Lower lobe of right lung (tissue), 2 donors: ENCODE measurements at regions not wholly inside any gene's neighbourhood (a gene's known extent, or its start where the extent isn't known, plus 50 kb on each side); places are given as distances from the start of the nearest gene placed in this dataset.
"Not testable (repeated sequence)": the region's sequence is repeated elsewhere in the genome, so short reads cannot be mapped to it uniquely, and the experiment has no call there.

Experiments used
- ATAC-seq, 2 donors: fragments of 200-7000 bp; cut with Tn5 transposase; one replicate each; pipeline ENCODE4 v1.9.1; 2020 to 2022; ENCODE audit warnings: mild to moderate bottlenecking in 2 of 2, moderate library complexity in 2 of 2
- DNase-seq: peaks from one replicate; pipeline ENCODE4 v3.0.0-alpha.2; 2020
- H3K27ac ChIP-seq: fragments of 200-600 bp; one replicate; pipeline ENCODE4 v1.8.0; 2022
- H3K27me3 ChIP-seq: fragments of 200-600 bp; one replicate; pipeline ENCODE4 v1.8.0; 2022; ENCODE audit warnings: low read depth
- H3K36me3 ChIP-seq: fragments of 200-600 bp; one replicate; pipeline ENCODE4 v1.8.0; 2022; ENCODE audit warnings: mild to moderate bottlenecking
- H3K4me1 ChIP-seq: fragments of 200-600 bp; one replicate; pipeline ENCODE4 v1.8.0; 2022
- H3K4me3 ChIP-seq: fragments of 200-600 bp; one replicate; pipeline ENCODE4 v1.8.0; 2022; ENCODE audit warnings: mild to moderate bottlenecking
- H3K9me3 ChIP-seq: fragments of 200-600 bp; one replicate; pipeline ENCODE4 v1.8.0; 2022
- intact Hi-C: fragments of 100-400 bp; cut with DNase I; formaldehyde crosslinking; loops from one replicate; pipeline ENCODE4 v1.11.0; 2022
- TF ChIP-seq, protein P1 (sequence below): fragments of 200-600 bp; IDR thresholded peaks from one replicate; pipeline ENCODE4 v1.8.0; 2022; ENCODE audit warnings: antibody characterized with exemption, mild to moderate bottlenecking
- donor health status: DM: no; HTN: yes; CAD: no; lungs with severe emphysema.

DNA sequence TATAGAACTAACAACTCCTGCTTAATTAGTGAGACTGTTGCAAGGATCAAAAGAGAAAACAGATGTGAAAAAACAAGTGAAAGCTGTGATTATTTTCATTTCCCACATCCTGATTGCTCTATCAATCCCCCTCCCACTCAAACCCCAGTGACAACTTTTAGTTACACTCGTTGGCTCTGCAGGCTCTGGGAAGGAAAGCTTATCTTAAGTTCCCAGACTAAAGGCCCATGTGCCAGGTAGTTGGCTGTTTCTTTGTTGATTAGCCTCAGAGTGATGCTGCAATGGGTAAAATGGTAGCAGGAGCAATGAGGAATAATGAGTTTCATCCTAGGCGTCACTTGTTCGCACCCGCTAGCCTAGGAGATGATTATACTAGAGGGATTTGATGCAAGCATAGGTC is 133.3 kb upstream of the IFNE start:
- H3K9me3 ChIP-seq, result no peaks in the 10 kb centered on the region
- H3K36me3 ChIP-seq, result no peaks in the 10 kb centered on the region
- TF ChIP-seq, protein P1, sequence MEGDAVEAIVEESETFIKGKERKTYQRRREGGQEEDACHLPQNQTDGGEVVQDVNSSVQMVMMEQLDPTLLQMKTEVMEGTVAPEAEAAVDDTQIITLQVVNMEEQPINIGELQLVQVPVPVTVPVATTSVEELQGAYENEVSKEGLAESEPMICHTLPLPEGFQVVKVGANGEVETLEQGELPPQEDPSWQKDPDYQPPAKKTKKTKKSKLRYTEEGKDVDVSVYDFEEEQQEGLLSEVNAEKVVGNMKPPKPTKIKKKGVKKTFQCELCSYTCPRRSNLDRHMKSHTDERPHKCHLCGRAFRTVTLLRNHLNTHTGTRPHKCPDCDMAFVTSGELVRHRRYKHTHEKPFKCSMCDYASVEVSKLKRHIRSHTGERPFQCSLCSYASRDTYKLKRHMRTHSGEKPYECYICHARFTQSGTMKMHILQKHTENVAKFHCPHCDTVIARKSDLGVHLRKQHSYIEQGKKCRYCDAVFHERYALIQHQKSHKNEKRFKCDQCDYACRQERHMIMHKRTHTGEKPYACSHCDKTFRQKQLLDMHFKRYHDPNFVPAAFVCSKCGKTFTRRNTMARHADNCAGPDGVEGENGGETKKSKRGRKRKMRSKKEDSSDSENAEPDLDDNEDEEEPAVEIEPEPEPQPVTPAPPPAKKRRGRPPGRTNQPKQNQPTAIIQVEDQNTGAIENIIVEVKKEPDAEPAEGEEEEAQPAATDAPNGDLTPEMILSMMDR, result no peak
- no peak for DNase-seq
- no peak overlapping the region for H3K27ac ChIP-seq
- H3K4me3 ChIP-seq, result no peak overlapping the region
- no peaks in the 10 kb centered on the region for H3K4me1 ChIP-seq
- H3K27me3 ChIP-seq, result no peaks in the 10 kb centered on the region
- ATAC-seq, result no peak
- intact Hi-C loops, result no loop called here

DNA sequence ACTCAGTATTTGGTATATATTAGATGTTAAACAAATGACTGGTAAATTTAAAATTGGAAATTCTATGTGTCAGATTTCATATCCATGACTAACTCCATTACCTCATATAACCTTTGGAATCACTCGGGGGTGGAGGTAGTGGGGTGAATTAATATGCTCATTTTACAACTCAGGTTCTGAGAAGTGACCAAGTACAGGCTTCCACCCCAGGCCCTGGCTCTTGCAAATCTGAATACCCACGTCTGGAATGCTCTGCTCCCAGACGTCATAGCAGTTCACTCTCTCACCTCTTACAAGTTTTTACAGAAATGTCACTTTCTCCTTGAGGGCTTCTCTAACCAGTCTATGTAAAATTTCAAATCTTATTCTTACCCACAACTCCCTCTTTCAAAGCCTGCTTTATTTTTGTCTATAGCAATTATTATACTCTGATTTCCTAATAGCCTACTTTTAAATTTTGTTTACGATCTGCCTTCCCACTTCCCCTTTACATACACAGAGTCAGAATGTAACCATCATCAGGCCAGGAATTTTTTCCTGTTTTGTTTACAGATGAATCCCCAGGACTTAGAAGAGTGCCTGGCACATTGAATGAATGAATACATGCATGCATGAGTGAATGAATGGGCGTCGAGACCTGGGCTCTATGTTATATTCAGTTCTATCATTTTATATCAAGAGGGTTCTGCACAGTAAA is 134.1 kb upstream of the IFNE start:
- no peak overlapping the region for H3K27ac ChIP-seq
- H3K27me3 ChIP-seq, result no peaks in the 10 kb centered on the region
- TF ChIP-seq, protein P1, result no peak
- no peaks in the 10 kb centered on the region for H3K36me3 ChIP-seq
- DNase-seq, result no peak
- ATAC-seq, result no peak
- H3K9me3 ChIP-seq, result no peaks in the 10 kb centered on the region
- intact Hi-C loops, result no loop called here
- no peaks in the 10 kb centered on the region for H3K4me1 ChIP-seq
- H3K4me3 ChIP-seq, result no peak overlapping the region

DNA sequence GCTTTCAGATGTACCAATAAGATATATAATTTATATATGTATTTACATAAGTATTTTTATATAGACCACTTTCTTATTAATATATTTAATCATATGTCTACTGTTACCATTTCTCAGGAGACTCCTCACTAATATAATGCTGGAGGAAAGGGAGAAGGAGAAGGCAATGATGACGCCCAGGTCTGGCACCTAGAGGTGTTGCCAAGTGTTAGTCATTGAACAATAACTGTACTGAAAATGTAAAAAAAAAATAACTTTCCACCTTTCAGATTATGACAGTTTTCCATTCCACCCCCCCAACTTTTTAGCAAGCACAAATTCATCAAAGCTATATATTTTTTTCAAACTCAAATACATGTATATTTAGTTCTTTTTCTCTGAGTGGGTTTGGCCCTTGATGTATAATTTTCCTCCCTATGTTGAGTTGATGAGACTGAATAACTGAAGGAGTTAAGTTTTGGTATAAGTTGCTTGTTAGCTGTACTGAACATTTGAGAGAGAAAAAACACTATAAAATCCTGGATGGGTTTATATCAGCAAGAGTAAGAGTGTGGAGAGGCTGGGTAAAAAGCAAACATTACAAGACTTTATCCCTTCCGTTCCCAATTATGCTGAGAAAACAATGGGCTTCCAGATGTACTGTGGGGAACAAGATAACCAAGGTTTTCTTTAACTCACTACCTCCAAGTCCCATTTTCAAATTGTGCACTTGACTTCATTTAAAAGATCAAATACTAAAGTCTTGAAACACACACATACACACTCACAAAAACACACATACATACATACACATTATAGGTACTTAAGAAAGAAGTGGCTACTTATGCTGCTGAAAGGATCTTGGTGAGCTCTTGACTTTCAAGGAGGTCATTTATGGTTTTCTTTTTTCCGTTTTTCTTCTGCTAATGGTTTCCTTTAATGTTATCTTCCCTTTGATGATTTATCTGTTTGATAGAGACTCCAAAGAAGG is 142.8 kb upstream of the IFNE start:
- H3K9me3 ChIP-seq, result no peaks in the 10 kb centered on the region
- no peak overlapping the region for H3K4me3 ChIP-seq
- DNase-seq, result no peak
- H3K4me1 ChIP-seq, result no peaks in the 10 kb centered on the region
- intact Hi-C loops, result no loop called here
- ATAC-seq, result no peak
- H3K27ac ChIP-seq, result no peak overlapping the region
- TF ChIP-seq, protein P1, result no peak
- peaks cover 6% of the 10 kb centered on the region for H3K27me3 ChIP-seq
- H3K36me3 ChIP-seq, result no peaks in the 10 kb centered on the region

DNA sequence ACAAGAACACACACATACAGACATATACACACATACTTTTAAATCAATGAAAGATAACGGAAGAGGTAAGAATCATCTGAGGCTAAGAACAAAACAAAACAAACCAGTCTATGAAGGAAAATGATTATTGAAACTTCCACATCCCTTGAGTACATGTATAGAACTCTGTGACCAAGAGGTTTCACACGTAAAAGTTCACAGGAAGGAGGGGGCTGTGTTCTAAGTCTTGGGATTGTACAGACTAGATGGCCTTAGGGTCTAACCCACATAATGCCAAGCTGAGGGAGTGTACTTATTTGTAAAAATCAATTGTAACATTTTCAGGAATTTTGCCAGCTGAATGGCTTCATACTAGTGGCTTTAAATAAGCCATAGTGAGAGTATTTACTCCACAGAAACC is 144.4 kb upstream of the IFNE start:
- H3K9me3 ChIP-seq, result no peaks in the 10 kb centered on the region
- TF ChIP-seq, protein P1, result no peak
- no peak overlapping the region for H3K27ac ChIP-seq
- intact Hi-C loops, result no loop called here
- H3K4me3 ChIP-seq, result no peak overlapping the region
- DNase-seq (no peak), ATAC-seq (no peak)
- peaks cover 6% of the 10 kb centered on the region for H3K27me3 ChIP-seq
- H3K4me1 ChIP-seq, result no peaks in the 10 kb centered on the region
- no peaks in the 10 kb centered on the region for H3K36me3 ChIP-seq

DNA sequence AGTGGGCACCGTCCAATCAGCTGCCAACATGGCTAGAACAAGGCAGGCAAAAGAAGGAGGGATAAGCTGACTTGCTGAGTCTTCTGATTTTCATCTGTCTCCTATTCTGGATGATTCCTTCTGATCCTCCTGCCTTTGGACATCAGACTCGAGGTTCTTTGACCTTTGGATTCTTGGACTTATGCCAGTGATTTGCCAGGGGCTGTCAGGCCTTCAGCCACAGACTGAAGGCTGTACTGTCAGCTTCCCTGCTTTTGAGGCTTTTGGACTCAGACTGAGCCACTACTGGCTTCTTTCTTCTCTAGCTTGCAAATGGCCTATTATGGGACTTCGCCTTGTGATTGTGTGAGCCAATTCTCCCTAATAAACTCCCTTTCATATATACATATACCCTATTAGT is 146.8 kb upstream of the IFNE start:
- H3K4me1 ChIP-seq, H3K27me3 ChIP-seq, H3K9me3 ChIP-seq, H3K27ac ChIP-seq, ATAC-seq, H3K36me3 ChIP-seq, intact Hi-C loops, H3K4me3 ChIP-seq, DNase-seq: not testable (repeated sequence)

DNA sequence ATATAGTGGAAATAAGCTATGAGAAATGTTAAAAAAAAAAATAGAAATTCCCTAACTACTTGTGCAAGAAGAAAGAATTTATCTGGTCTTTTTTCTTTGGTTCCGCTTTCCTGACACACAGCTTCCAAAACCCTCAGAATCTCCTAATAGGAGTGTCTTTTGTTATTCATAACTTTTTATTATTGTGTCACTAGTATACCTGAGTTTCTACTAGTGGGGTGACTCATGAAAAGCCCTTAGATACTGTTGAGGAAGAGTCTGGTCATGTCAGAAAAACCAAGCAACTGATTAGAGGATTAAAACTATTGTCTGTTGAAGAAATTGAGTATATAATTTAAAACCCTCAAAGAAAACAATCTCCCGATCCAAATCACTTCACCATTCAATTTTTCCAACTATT is 152.8 kb upstream of the IFNE start:
- DNase-seq (no peak), ATAC-seq (no peak)
- H3K9me3 ChIP-seq, result no peaks in the 10 kb centered on the region
- H3K36me3 ChIP-seq, result no peaks in the 10 kb centered on the region
- no peaks in the 10 kb centered on the region for H3K4me1 ChIP-seq
- no peak overlapping the region for H3K27ac ChIP-seq
- intact Hi-C loops, result no loop called here
- no peaks in the 10 kb centered on the region for H3K27me3 ChIP-seq
- no peak overlapping the region for H3K4me3 ChIP-seq
- TF ChIP-seq, protein P1, result no peak
